ENCODE measurements at regions not wholly inside any gene's neighbourhood (a gene's known extent, or its start where the extent isn't known, plus 50 kb on each side); places are given as distances from the start of the nearest gene placed in this dataset.
"Not testable (repeated sequence)": the region's sequence is repeated elsewhere in the genome, so short reads cannot be mapped to it uniquely, and the experiment has no call there.

- DNase-seq = no peak
These were observed 627.2 kb downstream of the UQCRFS1 start for GRCh38 chr19:28585796-28586195.

GRCh38 chr19:28583713-28584112 is 629.2 kb downstream of the UQCRFS1 start:
- DNase-seq = no peak

GRCh38 chr19:28583242-28583641 is 629.7 kb downstream of the UQCRFS1 start:
- no peak for DNase-seq

GRCh38 chr19:28582796-28583195 is 630.2 kb downstream of the UQCRFS1 start:
- DNase-seq = no peak

- no peak for DNase-seq
These were observed 630.6 kb downstream of the UQCRFS1 start for GRCh38 chr19:28582344-28582743.

- no peak for DNase-seq
These were observed 631.5 kb downstream of the UQCRFS1 start for GRCh38 chr19:28581468-28581770.

GRCh38 chr19:28578786-28579505 is 634.0 kb downstream of the UQCRFS1 start:
- no peak for DNase-seq

- DNase-seq = no peak
These were observed 634.7 kb downstream of the UQCRFS1 start for GRCh38 chr19:28578208-28578607.

GRCh38 chr19:28577666-28578065 is 635.3 kb downstream of the UQCRFS1 start:
- no peak for DNase-seq

- no peak for DNase-seq
These were observed 635.7 kb downstream of the UQCRFS1 start for GRCh38 chr19:28577233-28577632.

GRCh38 chr19:28575816-28576215 is 637.1 kb downstream of the UQCRFS1 start:
- DNase-seq = no peak

GRCh38 chr19:28575312-28575711 is 637.6 kb downstream of the UQCRFS1 start:
- not testable (repeated sequence) for DNase-seq

- DNase-seq = no peak
These were observed 638.7 kb downstream of the UQCRFS1 start for GRCh38 chr19:28574212-28574611.

GRCh38 chr19:28569132-28570131 is 643.5 kb downstream of the UQCRFS1 start:
- DNase-seq = no peak

GRCh38 chr19:28567834-28568233 is 645.1 kb downstream of the UQCRFS1 start:
- no peak for DNase-seq

- no peak for DNase-seq
These were observed 648.7 kb downstream of the UQCRFS1 start for GRCh38 chr19:28563964-28564921.

GRCh38 chr19:28560786-28561185 is 652.2 kb downstream of the UQCRFS1 start:
- DNase-seq = no peak

- DNase-seq = no peak
These were observed 654.2 kb downstream of the UQCRFS1 start for GRCh38 chr19:28558783-28559182.

GRCh38 chr19:28556371-28556770 is 656.6 kb downstream of the UQCRFS1 start:
- no peak for DNase-seq

- DNase-seq = no peak
These were observed 657.6 kb downstream of the UQCRFS1 start for GRCh38 chr19:28555317-28555716.

- no peak for DNase-seq
These were observed 658.4 kb downstream of the UQCRFS1 start for GRCh38 chr19:28554321-28555091.

GRCh38 chr19:28553764-28554163 is 659.2 kb downstream of the UQCRFS1 start:
- DNase-seq = no peak
